Bronchial epithelial cell (primary cell): ENCODE measurements at regions not wholly inside any gene's neighbourhood (a gene's known extent, or its start where the extent isn't known, plus 50 kb on each side); places are given as distances from the start of the nearest gene placed in this dataset.

Experiments
- DNase-seq: peaks from one replicate; pipeline ENCODE4 v3.0.0-alpha.2; 2010; ENCODE audit warnings: low read depth
- FAIRE-seq: peaks from 2 replicates; lab custom pipeline; 2011; peaks lifted over from hg19 to GRCh38; lab: Jason Lieb, UNC
- H3K27me3 ChIP-seq: 2 replicates; pipeline ENCODE4 v1.5.1; 2011; ENCODE audit warnings: low read length; ENCODE audit not compliant: control insufficient read depth, insufficient read depth
- H3K36me3 ChIP-seq: 2 replicates; pipeline ENCODE4 v1.5.1; 2011; ENCODE audit warnings: low read length; ENCODE audit not compliant: control insufficient read depth, insufficient read depth
- H3K4me3 ChIP-seq: 2 replicates; pipeline ENCODE4 v1.5.1; 2011; ENCODE audit warnings: mild to moderate bottlenecking, low read depth, low read length, control low read depth
- TF ChIP-seq, protein P1 (sequence below): IDR thresholded peaks from 2 replicates; pipeline ENCODE4 v1.5.1; 2011; ENCODE audit warnings: mild to moderate bottlenecking, moderate library complexity, low read length, control low read depth, inconsistent platforms; ENCODE audit not compliant: insufficient read depth, severe bottlenecking

DNA sequence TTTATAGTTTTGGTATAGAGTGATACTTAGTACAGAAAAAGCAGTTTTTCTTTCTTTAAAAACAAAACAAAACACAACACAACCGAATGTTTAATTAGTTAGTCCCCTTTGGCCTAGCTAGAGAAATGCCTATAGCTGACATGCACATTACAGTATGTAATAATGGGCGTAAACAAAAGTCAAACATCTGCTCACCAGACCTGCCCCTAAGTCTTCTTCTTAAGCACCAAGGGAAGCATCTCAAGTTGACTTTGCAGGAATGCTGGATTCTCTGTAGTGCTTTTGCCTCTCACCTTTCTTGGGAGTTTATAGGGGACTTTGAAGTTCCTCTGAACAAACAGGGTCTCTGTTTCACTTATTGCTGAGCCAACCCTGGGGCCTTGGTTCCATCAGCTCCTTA lies 143.7 kb downstream of the TM2D1 start:
- H3K4me3 ChIP-seq: no peak overlapping the region
- no peaks in the 10 kb centered on the region for H3K27me3 ChIP-seq
- no peaks in the 10 kb centered on the region for H3K36me3 ChIP-seq
- DNase-seq: no peak
- FAIRE-seq: no peak
- TF ChIP-seq, protein P1, sequence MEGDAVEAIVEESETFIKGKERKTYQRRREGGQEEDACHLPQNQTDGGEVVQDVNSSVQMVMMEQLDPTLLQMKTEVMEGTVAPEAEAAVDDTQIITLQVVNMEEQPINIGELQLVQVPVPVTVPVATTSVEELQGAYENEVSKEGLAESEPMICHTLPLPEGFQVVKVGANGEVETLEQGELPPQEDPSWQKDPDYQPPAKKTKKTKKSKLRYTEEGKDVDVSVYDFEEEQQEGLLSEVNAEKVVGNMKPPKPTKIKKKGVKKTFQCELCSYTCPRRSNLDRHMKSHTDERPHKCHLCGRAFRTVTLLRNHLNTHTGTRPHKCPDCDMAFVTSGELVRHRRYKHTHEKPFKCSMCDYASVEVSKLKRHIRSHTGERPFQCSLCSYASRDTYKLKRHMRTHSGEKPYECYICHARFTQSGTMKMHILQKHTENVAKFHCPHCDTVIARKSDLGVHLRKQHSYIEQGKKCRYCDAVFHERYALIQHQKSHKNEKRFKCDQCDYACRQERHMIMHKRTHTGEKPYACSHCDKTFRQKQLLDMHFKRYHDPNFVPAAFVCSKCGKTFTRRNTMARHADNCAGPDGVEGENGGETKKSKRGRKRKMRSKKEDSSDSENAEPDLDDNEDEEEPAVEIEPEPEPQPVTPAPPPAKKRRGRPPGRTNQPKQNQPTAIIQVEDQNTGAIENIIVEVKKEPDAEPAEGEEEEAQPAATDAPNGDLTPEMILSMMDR: no peak

GRCh38 chr1:61580417-61580816 lies 144.5 kb downstream of the TM2D1 start:
- no peaks in the 10 kb centered on the region for H3K36me3 ChIP-seq
- H3K27me3 ChIP-seq: no peaks in the 10 kb centered on the region
- TF ChIP-seq, protein P1: no peak
- no peak overlapping the region for H3K4me3 ChIP-seq
- DNase-seq (no peak), FAIRE-seq (no peak)

GRCh38 chr1:61579802-61580201 lies 145.1 kb downstream of the TM2D1 start:
- no peak for DNase-seq
- H3K27me3 ChIP-seq: no peaks in the 10 kb centered on the region
- no peak for FAIRE-seq
- H3K36me3 ChIP-seq: no peaks in the 10 kb centered on the region
- TF ChIP-seq, protein P1: no peak
- H3K4me3 ChIP-seq: no peak overlapping the region

GRCh38 chr1:61572046-61572445 lies 152.9 kb downstream of the TM2D1 start:
- Histone ChIP-seq H3K36me3 (no peaks in the 10 kb centered on the region), H3K4me3 (no peak overlapping the region), H3K27me3 (no peaks in the 10 kb centered on the region)
- TF ChIP-seq, protein P1: no peak
- DNase-seq (no peak), FAIRE-seq (no peak)

DNA sequence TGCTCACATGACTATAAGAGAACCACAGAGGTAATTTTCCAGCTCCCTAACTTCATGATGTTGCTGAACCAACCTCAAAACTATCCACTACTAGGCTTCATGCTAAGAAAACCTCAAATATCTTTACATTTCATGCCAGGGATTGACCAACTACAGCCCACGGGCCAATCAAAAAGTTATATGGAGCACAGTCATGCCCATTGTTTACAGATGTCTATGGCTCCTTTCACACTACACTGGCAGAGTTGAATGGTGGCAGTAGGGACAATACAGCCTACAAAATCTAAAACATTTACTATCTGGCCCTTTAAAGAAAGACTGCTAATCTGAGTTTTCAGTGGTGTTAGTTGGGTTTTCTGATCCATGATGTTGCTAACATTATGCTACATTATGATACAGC lies 154.8 kb downstream of the TM2D1 start:
- TF ChIP-seq, protein P1: no peak
- Histone ChIP-seq H3K27me3 (no peaks in the 10 kb centered on the region), H3K4me3 (no peak overlapping the region), H3K36me3 (no peaks in the 10 kb centered on the region)
- FAIRE-seq (no peak), DNase-seq (no peak)

GRCh38 chr1:61569303-61569621 lies 155.7 kb downstream of the TM2D1 start:
- TF ChIP-seq, protein P1: no peak
- peak; percentile 18 for FAIRE-seq

More at GRCh38 chr1:61569303-61569621, 155.7 kb downstream of the TM2D1 start:
- Histone ChIP-seq H3K4me3 (no peak overlapping the region), H3K27me3 (no peaks in the 10 kb centered on the region), H3K36me3 (no peaks in the 10 kb centered on the region)
- no peak for DNase-seq
